Nephron (organoid): ENCODE measurements at regions not wholly inside any gene's neighbourhood (a gene's known extent, or its start where the extent isn't known, plus 50 kb on each side); places are given as distances from the start of the nearest gene placed in this dataset.

Experiments used
- H3K27ac Mint-ChIP-seq, 3 experiments: 2 replicates each; pipeline ENCODE4 v1.8.0; 2020; ENCODE audit warnings: mixed read lengths in 3 of 3, mild to moderate bottlenecking in 2 of 3, moderate library complexity in 1 of 3
- H3K27me3 Mint-ChIP-seq: 2 replicates; pipeline ENCODE4 v1.8.0; 2021; ENCODE audit warnings: low read depth, mild to moderate bottlenecking, moderate library complexity, mixed read lengths
- H3K36me3 Mint-ChIP-seq: 2 replicates; pipeline ENCODE4 v1.8.0; 2020; ENCODE audit warnings: low read depth, mixed read lengths
- H3K4me1 Mint-ChIP-seq: 2 replicates; pipeline ENCODE4 v1.8.0; 2020; ENCODE audit warnings: mixed read lengths
- H3K4me3 Mint-ChIP-seq, 3 experiments: 2 replicates each; pipeline ENCODE4 v1.8.0; 2020; ENCODE audit warnings: mild to moderate bottlenecking in 3 of 3, mixed read lengths in 3 of 3, moderate library complexity in 2 of 3
- H3K9me3 Mint-ChIP-seq: 2 replicates; pipeline ENCODE4 v1.8.0; 2020; ENCODE audit warnings: mixed read lengths
- TF ChIP-seq, protein P1 (sequence below), 3 experiments: fragments of 200-600 bp; sonication (generic); IDR thresholded peaks; one replicate each; pipeline ENCODE4 v1.5.0; 2021; ENCODE audit warnings: antibody characterized with exemption in 3 of 3; ENCODE audit not compliant: unreplicated experiment in 3 of 3

DNA sequence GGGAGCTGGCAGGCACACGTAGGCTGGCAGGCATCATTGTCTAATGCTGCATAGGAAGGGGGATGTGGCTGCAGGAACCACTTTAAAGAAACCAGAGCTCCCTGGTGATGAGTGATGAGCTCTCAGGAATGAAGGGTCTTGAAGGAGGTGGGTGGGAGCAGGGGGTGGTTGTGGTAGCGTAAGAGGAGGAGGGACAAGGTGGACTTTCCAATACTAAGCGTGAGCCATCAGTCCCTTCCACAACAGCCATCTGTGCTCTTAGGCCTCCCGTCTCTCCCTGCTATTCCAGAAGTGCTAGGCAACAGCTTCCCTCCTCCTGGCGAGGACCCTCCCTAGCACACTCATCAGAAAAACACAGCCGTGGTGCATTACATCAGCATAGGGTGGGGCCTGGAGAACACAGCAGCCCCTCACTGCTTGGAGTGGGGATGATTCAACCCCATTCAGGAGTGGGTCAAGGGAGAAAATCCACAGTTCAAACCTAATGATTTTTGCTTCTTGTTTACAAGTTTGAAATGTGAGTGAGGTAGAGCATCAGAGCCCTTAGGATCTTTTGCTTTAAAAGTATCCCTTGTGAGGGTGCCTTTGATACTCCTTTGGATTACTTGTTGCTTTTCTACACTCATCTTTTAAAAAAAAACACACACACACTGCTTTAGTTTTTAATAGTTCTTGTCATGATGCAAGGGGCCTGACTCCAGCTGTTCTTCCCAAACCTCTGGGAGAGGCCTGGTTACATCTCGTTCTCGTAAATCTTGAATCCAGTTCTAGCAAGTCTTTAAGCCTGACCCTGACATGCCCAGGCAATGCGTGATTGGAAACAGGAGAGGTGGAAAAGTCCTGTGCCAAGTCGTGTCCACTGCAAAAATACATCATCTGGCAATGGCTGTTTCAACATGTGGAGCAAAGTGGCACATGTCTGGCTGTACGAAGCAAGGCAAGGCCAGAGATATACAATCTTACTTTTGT lies 356.4 kb upstream of the DDHD1 start:
- peaks cover 5% of the 10 kb centered on the region for H3K27me3 Mint-ChIP-seq
- peak overlapping the region; percentile 59 to 88 (median 75) for H3K27ac Mint-ChIP-seq
- H3K36me3 Mint-ChIP-seq, result no peaks in the 10 kb centered on the region
- no peak overlapping the region for H3K4me3 Mint-ChIP-seq
- TF ChIP-seq, protein P1, sequence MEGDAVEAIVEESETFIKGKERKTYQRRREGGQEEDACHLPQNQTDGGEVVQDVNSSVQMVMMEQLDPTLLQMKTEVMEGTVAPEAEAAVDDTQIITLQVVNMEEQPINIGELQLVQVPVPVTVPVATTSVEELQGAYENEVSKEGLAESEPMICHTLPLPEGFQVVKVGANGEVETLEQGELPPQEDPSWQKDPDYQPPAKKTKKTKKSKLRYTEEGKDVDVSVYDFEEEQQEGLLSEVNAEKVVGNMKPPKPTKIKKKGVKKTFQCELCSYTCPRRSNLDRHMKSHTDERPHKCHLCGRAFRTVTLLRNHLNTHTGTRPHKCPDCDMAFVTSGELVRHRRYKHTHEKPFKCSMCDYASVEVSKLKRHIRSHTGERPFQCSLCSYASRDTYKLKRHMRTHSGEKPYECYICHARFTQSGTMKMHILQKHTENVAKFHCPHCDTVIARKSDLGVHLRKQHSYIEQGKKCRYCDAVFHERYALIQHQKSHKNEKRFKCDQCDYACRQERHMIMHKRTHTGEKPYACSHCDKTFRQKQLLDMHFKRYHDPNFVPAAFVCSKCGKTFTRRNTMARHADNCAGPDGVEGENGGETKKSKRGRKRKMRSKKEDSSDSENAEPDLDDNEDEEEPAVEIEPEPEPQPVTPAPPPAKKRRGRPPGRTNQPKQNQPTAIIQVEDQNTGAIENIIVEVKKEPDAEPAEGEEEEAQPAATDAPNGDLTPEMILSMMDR (IDR thresholded peaks at IDR 0.05; ENCODE audit: unreplicated experiment in 3 of 3), result no peak
- peaks cover 13% of the 10 kb centered on the region for H3K4me1 Mint-ChIP-seq
- H3K9me3 Mint-ChIP-seq, result peaks cover 10% of the 10 kb centered on the region

DNA sequence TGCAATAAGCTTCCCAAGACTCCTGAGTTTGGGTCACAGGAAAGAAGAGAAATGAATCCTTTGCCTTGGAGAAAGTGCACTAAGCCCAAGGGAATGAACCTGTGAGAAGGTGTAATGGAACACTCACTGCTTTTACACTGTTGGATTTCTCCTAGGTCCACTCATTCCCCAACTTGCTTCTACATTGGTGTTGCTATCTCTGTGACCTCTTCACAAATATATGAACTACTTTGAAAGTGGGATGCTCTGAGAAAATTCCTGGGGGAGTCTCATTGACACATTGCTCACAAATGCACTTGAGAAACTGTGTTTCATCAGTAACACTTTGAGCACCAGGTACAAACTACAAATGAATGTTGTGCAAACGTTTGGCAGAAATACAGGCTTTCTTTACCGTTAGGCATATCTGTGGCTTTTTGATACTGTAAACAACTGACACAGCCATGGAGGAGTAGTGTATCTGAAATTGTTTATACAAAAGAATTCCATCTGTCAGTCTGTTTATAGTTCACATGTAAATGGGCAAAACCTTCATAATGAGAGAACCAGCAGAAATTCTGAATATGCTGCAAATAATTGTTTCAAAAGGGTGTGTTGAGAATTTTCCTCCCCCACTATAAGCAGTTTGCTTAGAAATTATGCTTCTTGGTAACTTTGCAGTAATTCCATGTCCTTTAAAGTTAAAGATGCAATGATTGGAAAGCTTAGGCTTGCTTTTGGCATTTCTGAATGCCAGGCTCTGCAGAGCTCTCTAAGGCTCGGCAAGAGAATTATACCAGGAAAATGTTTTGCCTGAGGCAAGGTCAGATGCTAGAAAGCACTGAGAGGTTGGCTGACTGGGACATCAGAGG lies 348.5 kb upstream of the DDHD1 start:
- H3K36me3 Mint-ChIP-seq, result peaks cover 2% of the 10 kb centered on the region
- H3K27ac Mint-ChIP-seq, result no peak overlapping the region
- no peak overlapping the region for H3K4me3 Mint-ChIP-seq
- no peaks in the 10 kb centered on the region for H3K4me1 Mint-ChIP-seq
- peaks cover 36% of the 10 kb centered on the region for H3K9me3 Mint-ChIP-seq
- H3K27me3 Mint-ChIP-seq, result no peaks in the 10 kb centered on the region
- TF ChIP-seq, protein P1 (IDR thresholded peaks at IDR 0.05; ENCODE audit: unreplicated experiment in 3 of 3), result no peak

DNA sequence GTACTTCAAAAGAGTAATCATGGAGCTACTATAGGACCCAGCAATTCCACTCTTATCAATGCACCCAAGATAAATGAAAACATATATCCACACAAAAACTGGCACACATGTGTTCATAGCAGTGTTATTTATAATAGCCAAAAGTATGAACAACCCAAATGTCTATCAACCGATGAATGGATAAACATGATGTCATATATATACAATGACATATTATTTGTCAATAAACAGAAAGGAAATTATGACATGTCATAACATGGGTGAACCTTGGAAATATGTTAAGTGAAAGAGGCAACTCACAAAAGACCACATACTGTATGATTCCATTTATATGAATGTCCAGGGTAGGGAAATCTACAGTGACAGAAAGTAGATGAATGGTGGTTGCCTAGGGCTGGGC lies 347.1 kb upstream of the DDHD1 start:
- Mint-ChIP-seq H3K36me3 (peaks cover 4% of the 10 kb centered on the region), H3K4me1 (no peaks in the 10 kb centered on the region), H3K27ac (no peak overlapping the region), H3K27me3 (no peaks in the 10 kb centered on the region), H3K4me3 (no peak overlapping the region), H3K9me3 (peaks cover 30% of the 10 kb centered on the region)
- TF ChIP-seq, protein P1 (IDR thresholded peaks at IDR 0.05; ENCODE audit: unreplicated experiment in 3 of 3), result no peak

DNA sequence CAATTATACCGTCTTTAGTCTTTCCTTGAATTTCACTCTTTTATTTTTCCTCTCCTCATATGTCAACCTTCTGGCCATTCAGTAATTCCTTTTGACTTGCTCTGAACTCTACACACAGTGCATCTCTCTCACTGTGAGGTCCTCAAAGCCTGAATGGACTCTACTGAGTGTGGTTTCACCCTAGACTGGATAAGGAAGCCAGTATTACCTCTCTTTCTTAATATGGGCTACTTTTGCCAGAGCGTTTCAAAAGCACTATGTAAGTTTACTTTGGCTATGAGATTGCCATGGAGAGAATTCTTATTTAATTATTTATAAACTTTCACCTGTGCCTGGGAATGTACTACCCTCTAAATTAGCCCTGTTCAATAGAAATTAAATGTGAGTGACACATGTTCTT lies 343.5 kb upstream of the DDHD1 start:
- Mint-ChIP-seq H3K9me3 (peaks cover 5% of the 10 kb centered on the region), H3K27me3 (no peaks in the 10 kb centered on the region), H3K4me1 (no peaks in the 10 kb centered on the region), H3K4me3 (no peak overlapping the region), H3K36me3 (peaks cover 4% of the 10 kb centered on the region), H3K27ac (no peak overlapping the region)
- TF ChIP-seq, protein P1 (IDR thresholded peaks at IDR 0.05; ENCODE audit: unreplicated experiment in 3 of 3), result no peak

DNA sequence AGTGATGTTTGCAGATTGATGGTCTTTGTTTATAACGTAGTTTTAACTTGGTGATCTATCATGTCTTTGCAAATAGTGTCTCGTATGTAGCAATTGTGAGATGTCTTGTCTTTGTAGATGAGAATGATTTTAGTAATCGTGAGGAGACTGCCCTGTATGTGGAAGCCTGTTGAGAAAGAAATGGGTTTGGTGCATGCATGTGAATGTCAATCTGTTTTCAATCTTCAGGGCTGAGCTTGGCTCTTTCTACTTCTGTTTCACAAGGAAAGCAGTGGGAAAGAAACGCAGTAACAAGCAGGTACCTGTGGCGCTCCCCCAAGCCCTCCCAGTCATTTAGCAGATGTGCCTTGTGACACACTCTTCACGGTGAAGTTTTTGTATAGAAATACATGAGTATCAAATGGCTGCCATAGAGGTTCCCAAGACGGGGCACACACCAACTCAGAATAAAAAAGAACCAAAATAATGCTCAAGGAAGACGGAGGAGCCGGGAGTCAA lies 342.8 kb upstream of the DDHD1 start:
- H3K9me3 Mint-ChIP-seq, result peaks cover 4% of the 10 kb centered on the region
- H3K27me3 Mint-ChIP-seq, result no peaks in the 10 kb centered on the region

More for the DNA sequence above, 342.8 kb upstream of the DDHD1 start:
- Mint-ChIP-seq H3K27ac (no peak overlapping the region), H3K36me3 (peaks cover 4% of the 10 kb centered on the region), H3K4me3 (no peak overlapping the region), H3K4me1 (no peaks in the 10 kb centered on the region)
- TF ChIP-seq, protein P1 (IDR thresholded peaks at IDR 0.05; ENCODE audit: unreplicated experiment in 3 of 3), result no peak
